Naive thymus-derived CD4-positive, alpha-beta T cell (primary cell): ENCODE measurements at regions not wholly inside any gene's neighbourhood (a gene's known extent, or its start where the extent isn't known, plus 50 kb on each side); places are given as distances from the start of the nearest gene placed in this dataset.

Experiments
- ATAC-seq: fragments of 150-1000 bp; cut with Tn5 transposase; 2 replicates; pipeline ENCODE4 v1.10.0; 2021; ENCODE audit warnings: mild to moderate bottlenecking, moderate library complexity
- CTCF ChIA-PET: fragments of 350-600 bp; sonication (Branson Sonifier 250); formaldehyde crosslinking; loops from one replicate; lab custom pipeline; 2021; ENCODE audit warnings: antibody characterized with exemption; lab: Charles Lee
- POLR2A ChIA-PET: fragments of 350-600 bp; sonication (Branson Sonifier 250); formaldehyde crosslinking; loops from one replicate; lab custom pipeline; 2021; ENCODE audit warnings: antibody characterized with exemption, inconsistent platforms; lab: Charles Lee
- DNase-seq, 9 donors: peaks; one replicate each; pipeline versions ENCODE4 v3.0.0 to v3.0.0-alpha.2; 2020 to 2022; ENCODE audit warnings: mixed read lengths in 1 of 9
- H3K27ac ChIP-seq: one replicate; pipeline ENCODE4 v1.7.0; 2013; ENCODE audit warnings: mild to moderate bottlenecking, low read depth, low read length, moderate library complexity
- H3K27me3 ChIP-seq, 2 donors: one replicate each; pipeline ENCODE4 v1.7.0; 2013; ENCODE audit warnings: low read length in 2 of 2, mild to moderate bottlenecking in 2 of 2, moderate library complexity in 2 of 2; ENCODE audit not compliant: control insufficient read depth in 2 of 2, insufficient read depth in 2 of 2
- H3K36me3 ChIP-seq, 3 experiments: 1 replicate in 2 of 3; 2 replicates in 1 of 3; pipeline ENCODE4 v1.7.0; 2013; ENCODE audit warnings: low read length in 3 of 3, mild to moderate bottlenecking in 3 of 3, moderate library complexity in 1 of 3; ENCODE audit not compliant: insufficient read depth in 3 of 3, control insufficient read depth in 2 of 3
- H3K4me1 ChIP-seq, 2 donors: one replicate each; pipeline ENCODE4 v1.7.0; 2013; ENCODE audit warnings: low read length in 2 of 2, mild to moderate bottlenecking in 2 of 2, moderate library complexity in 1 of 2; ENCODE audit not compliant: control insufficient read depth in 2 of 2, insufficient read depth in 2 of 2
- H3K4me3 ChIP-seq: 2 replicates; pipeline ENCODE4 v1.7.0; 2013; ENCODE audit warnings: mild to moderate bottlenecking, low read length
- H3K9me3 ChIP-seq, 3 experiments: 1 replicate in 2 of 3; 2 replicates in 1 of 3; pipeline ENCODE4 v1.7.0; 2013; ENCODE audit warnings: low read length in 3 of 3; ENCODE audit not compliant: control insufficient read depth in 2 of 3
- H3K27ac Mint-ChIP-seq, 9 donors: one replicate each; pipeline ENCODE4 v1.8.0; 2020 to 2022; ENCODE audit warnings: mixed read lengths in 9 of 9, mild to moderate bottlenecking in 8 of 9, moderate library complexity in 5 of 9, inconsistent platforms in 2 of 9
- H3K27me3 Mint-ChIP-seq, 5 donors: one replicate each; pipeline ENCODE4 v1.8.0; 2021 to 2022; ENCODE audit warnings: mixed read lengths in 5 of 5, mild to moderate bottlenecking in 1 of 5
- H3K36me3 Mint-ChIP-seq, 5 donors: one replicate each; pipeline ENCODE4 v1.8.0; 2020 to 2022; ENCODE audit warnings: mixed read lengths in 5 of 5, mild to moderate bottlenecking in 3 of 5, inconsistent platforms in 1 of 5
- H3K4me1 Mint-ChIP-seq, 7 donors: one replicate each; pipeline ENCODE4 v1.8.0; 2020 to 2022; ENCODE audit warnings: mixed read lengths in 7 of 7, mild to moderate bottlenecking in 3 of 7, inconsistent platforms in 1 of 7
- H3K4me3 Mint-ChIP-seq, 10 donors: one replicate each; pipeline ENCODE4 v1.8.0; 2020 to 2022; ENCODE audit warnings: mild to moderate bottlenecking in 10 of 10, mixed read lengths in 10 of 10, moderate library complexity in 6 of 10, inconsistent platforms in 2 of 10
- H3K9me3 Mint-ChIP-seq, 11 donors: one replicate each; pipeline ENCODE4 v1.8.0; 2020 to 2022; ENCODE audit warnings: mixed read lengths in 11 of 11, mild to moderate bottlenecking in 4 of 11, inconsistent platforms in 1 of 11, moderate library complexity in 1 of 11
- intact Hi-C, 2 donors: fragments of 100-400 bp; cut with micrococcal nuclease; formaldehyde crosslinking; loops; one replicate each; pipeline ENCODE4 v1.15.1; 2023

DNA sequence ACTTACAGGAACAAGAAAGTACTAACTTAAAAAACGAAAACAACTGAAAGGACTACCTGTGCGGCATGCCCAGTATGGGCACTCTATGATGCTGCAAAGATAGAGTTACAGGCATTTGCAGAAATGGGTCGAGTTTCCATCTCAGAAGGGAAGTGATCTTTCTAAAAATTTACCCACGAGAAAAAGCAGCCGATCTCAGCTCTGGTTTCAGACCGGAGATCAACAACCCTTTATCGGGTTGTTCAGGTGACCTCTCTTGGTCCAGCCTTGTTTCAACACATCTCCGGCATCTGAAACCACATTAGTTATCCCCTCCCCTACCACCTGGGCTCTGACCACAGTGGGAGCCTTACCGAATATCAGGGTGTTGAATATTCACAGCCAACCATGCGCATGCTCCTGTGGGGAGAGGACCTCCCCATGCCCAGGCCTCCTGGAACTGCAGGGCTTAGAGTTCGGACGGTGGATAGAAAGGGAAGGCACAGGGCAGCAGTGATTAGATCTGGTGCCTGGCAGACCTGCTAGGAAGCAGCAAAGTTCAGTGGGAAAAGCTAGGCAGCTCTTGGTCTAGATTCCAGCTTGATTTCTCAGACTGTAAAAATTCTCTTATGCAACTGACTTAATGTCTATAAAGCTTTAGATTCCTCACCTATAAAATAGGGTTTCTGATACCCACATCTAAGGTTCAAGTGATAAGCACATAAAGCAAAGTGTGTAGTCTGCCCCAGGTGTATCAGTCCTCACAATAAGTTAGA lies 906.0 kb downstream of the VRK1 start:
- peaks cover 50 to 87% (median 85%) of the 10 kb centered on the region in 7 donors for H3K4me1 Mint-ChIP-seq
- H3K4me3 Mint-ChIP-seq: peak overlapping the region; percentile 60 to 82 (median 76)
- Histone ChIP-seq H3K4me1 (peaks cover 63 to 77% of the 10 kb centered on the region in 2 donors), H3K9me3 (peaks cover 0 to 5% (median 0%) of the 10 kb centered on the region in 3 experiments), H3K4me3 (peak overlapping the region; percentile 15), H3K27ac (peak overlapping the region; percentile 4), H3K36me3 (no peaks in the 10 kb centered on the region), H3K27me3 (no peaks in the 10 kb centered on the region)
- H3K9me3 Mint-ChIP-seq: peaks cover 5 to 23% (median 7%) of the 10 kb centered on the region in 11 donors
- ChIA-PET POLR2A (interaction anchor here (0.6 to 1.3 kb wide), 3 partner anchors 102 to 813 kb away, joined by 3 to 4 read pairs (median 3); no protein-coding TSS in a partner anchor), CTCF (interaction anchor here (0.6 kb wide), 1 partner anchor 1570 kb away, joined by 3 read pairs; no protein-coding TSS in a partner anchor)
- peak in 4 of 9 donors; percentile 48 to 73 (median 62) for DNase-seq
- peak overlapping the region; percentile 63 to 96 (median 92) for H3K27ac Mint-ChIP-seq
- H3K27me3 Mint-ChIP-seq: no peaks in the 10 kb centered on the region
- peaks cover 0 to 37% (median 4%) of the 10 kb centered on the region in 5 donors for H3K36me3 Mint-ChIP-seq
- intact Hi-C loops: loop anchor here in 1 of 2 donors (5.0 to 10.0 kb wide), 3 partner anchors 84 to 432 kb away; no protein-coding TSS in a partner anchor
- peak; percentile 59 for ATAC-seq

DNA sequence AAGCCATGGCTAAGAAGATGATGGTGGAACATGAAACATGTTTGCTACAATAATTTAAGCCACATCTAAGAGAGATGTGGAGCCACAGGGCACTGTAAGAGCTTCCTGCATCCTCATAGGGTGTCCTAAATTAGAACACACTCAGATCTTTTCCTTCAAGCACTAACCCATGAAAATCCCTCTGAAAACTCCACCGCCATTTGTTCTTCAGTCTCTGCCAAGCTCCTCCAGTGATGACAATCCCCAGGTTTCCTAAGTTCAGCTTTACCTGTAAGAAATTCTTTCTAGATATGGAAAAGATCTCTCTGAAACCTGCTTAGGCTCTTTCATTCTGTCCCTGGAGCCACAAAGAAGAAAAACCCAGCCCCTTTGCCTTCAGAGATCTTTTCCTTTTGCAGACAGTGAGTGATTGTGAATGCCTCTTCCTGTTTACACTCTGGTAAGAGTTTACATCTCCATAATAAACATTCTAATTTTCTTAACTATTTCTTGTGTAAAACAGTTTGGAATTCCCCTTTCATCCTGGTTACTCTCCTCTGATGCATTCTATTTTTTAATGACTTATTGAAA lies 907.2 kb downstream of the VRK1 start:
- Histone ChIP-seq H3K27ac (no peak overlapping the region), H3K36me3 (no peaks in the 10 kb centered on the region), H3K4me1 (peaks cover 76 to 78% of the 10 kb centered on the region in 2 donors), H3K9me3 (peaks cover 0 to 5% (median 0%) of the 10 kb centered on the region in 3 experiments), H3K4me3 (peak overlapping the region; percentile 15), H3K27me3 (no peaks in the 10 kb centered on the region)
- peaks cover 58 to 88% (median 87%) of the 10 kb centered on the region in 7 donors for H3K4me1 Mint-ChIP-seq
- no peak for ATAC-seq
- CTCF ChIA-PET: interaction anchor here (0.8 kb wide), 1 partner anchor 20 kb away, joined by 3 read pairs; no protein-coding TSS in a partner anchor
- H3K36me3 Mint-ChIP-seq: peaks cover 0 to 30% (median 4%) of the 10 kb centered on the region in 5 donors
- intact Hi-C loops: loop anchor here in 1 of 2 donors (2.0 to 10.0 kb wide), 4 partner anchors 20 to 430 kb away; no protein-coding TSS in a partner anchor
- H3K4me3 Mint-ChIP-seq: peak overlapping the region; percentile 20 to 82 (median 66)
- no peaks in the 10 kb centered on the region for H3K27me3 Mint-ChIP-seq
- POLR2A ChIA-PET: interaction anchor here (0.8 to 1.4 kb wide), 4 partner anchors 9 to 274 kb away, joined by 3 to 4 read pairs (median 3); no protein-coding TSS in a partner anchor
- DNase-seq: peak in 2 of 9 donors; percentile 26
- H3K9me3 Mint-ChIP-seq: peaks cover 0 to 16% (median 6%) of the 10 kb centered on the region in 11 donors
- H3K27ac Mint-ChIP-seq: peak overlapping the region; percentile 75 to 96 (median 88)

DNA sequence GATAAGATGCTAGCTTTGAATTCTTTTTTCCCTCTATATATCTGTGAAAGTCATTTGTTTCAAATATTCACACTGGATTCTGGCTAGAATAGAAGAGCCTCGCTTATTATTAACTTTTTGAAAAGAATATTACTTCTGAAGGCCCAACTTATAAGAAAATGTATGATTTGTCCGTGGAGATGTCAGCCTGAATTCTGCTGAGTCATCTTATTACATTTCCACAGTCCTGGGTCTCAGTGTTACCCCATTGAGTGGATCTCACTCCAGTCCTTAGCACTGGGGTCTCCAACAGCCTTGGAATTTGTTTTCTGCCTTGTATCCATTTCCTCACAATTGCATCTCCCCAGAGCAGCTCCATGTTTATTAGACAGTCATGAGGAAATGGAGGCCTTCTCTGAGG lies 907.9 kb downstream of the VRK1 start:
- Histone ChIP-seq H3K36me3 (no peaks in the 10 kb centered on the region), H3K4me3 (no peak overlapping the region), H3K27ac (no peak overlapping the region), H3K4me1 (peaks cover 83 to 86% of the 10 kb centered on the region in 2 donors), H3K9me3 (peaks cover 0 to 5% (median 0%) of the 10 kb centered on the region in 3 experiments), H3K27me3 (no peaks in the 10 kb centered on the region)
- CTCF ChIA-PET: no interaction called here
- peaks cover 62 to 95% (median 94%) of the 10 kb centered on the region in 7 donors for H3K4me1 Mint-ChIP-seq
- peaks cover 0 to 26% (median 4%) of the 10 kb centered on the region in 5 donors for H3K36me3 Mint-ChIP-seq
- POLR2A ChIA-PET: interaction anchor here (0.8 to 1.4 kb wide), 2 partner anchors 8 to 19 kb away, joined by 3 read pairs; no protein-coding TSS in a partner anchor
- no peaks in the 10 kb centered on the region for H3K27me3 Mint-ChIP-seq
- intact Hi-C loops: loop anchor here (2.0 to 10.0 kb wide), 8 partner anchors 20 to 430 kb away; no protein-coding TSS in a partner anchor
- peaks cover 0 to 16% (median 6%) of the 10 kb centered on the region in 11 donors for H3K9me3 Mint-ChIP-seq
- no peak for ATAC-seq
- peak overlapping the region; percentile 15 to 96 (median 82) for H3K27ac Mint-ChIP-seq
- DNase-seq: no peak
- peak overlapping the region in 4 of 10 donors; percentile 42 to 82 (median 62) for H3K4me3 Mint-ChIP-seq

DNA sequence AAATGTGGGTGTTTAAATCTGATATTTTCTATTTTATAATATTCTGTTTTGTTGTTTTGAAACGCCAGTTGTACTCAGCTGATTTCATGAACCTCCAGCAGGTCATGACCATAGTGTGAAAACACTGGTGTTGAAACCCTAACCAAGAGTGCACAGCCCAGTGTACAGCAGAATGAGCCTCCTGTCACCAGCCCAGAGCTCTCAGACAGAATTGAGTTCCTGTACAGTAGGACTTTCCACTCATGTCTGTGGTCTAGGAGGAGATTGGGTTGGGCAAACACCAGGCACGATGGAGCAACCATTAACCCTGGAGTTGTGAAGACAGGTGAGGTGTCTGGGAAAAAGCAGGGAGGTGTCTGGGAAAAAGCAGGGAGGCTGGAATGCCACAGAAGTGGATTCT lies 908.8 kb downstream of the VRK1 start:
- POLR2A ChIA-PET: interaction anchor here (1.1 to 1.4 kb wide), 3 partner anchors 13 to 272 kb away, joined by 3 read pairs; no protein-coding TSS in a partner anchor

DNA sequence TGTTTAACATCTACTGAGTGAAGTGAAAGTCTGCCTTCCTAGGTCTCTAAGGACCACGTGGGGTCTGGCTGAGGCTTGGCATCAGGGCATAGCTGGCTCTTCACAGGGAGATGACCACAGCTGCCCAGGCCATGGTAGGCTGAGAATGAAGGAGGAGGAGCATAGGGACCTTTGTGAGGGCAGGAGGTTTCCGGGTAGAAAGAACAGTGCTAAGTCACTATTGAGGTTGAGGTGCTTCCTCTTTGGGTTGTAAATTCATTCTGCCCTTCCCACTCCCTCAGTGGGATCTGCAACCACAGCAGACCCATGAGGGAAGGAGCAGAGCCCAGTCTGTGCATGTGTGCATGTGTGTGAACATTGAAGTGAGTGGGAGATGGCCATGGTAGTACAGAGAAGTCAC lies 909.6 kb downstream of the VRK1 start:
- no peaks in the 10 kb centered on the region for H3K27me3 Mint-ChIP-seq
- Histone ChIP-seq H3K36me3 (no peaks in the 10 kb centered on the region), H3K27me3 (no peaks in the 10 kb centered on the region), H3K9me3 (peaks cover 0 to 5% (median 0%) of the 10 kb centered on the region in 3 experiments), H3K4me1 (peaks cover 88 to 92% of the 10 kb centered on the region in 2 donors), H3K4me3 (peak overlapping the region; percentile 7), H3K27ac (no peak overlapping the region)
- peak overlapping the region; percentile 26 to 96 (median 87) for H3K27ac Mint-ChIP-seq
- CTCF ChIA-PET: no interaction called here
- peaks cover 72 to 100% (median 100%) of the 10 kb centered on the region in 7 donors for H3K4me1 Mint-ChIP-seq
- intact Hi-C loops: loop anchor here (1.0 to 10.0 kb wide), 9 partner anchors 70 to 428 kb away; no protein-coding TSS in a partner anchor
- no peak for DNase-seq
- peaks cover 0 to 16% (median 6%) of the 10 kb centered on the region in 11 donors for H3K9me3 Mint-ChIP-seq
- peak; percentile 28 for ATAC-seq
- peaks cover 0 to 21% (median 4%) of the 10 kb centered on the region in 5 donors for H3K36me3 Mint-ChIP-seq
- POLR2A ChIA-PET: interaction anchor here (0.6 to 4.4 kb wide), 6 partner anchors 10 to 1565 kb away, joined by 3 to 33 read pairs (median 3); partner anchors contain the start of gene BCL11B
- H3K4me3 Mint-ChIP-seq: peak overlapping the region in 9 of 10 donors; percentile 42 to 84 (median 64)

More for the DNA sequence above, 908.8 kb downstream of the VRK1 start:
- Histone ChIP-seq H3K9me3 (peaks cover 0 to 5% (median 0%) of the 10 kb centered on the region in 3 experiments), H3K36me3 (no peaks in the 10 kb centered on the region), H3K4me3 (no peak overlapping the region), H3K27me3 (no peaks in the 10 kb centered on the region), H3K4me1 (peaks cover 91 to 93% of the 10 kb centered on the region in 2 donors), H3K27ac (peak overlapping the region; percentile 3)
- Mint-ChIP-seq H3K4me1 (peaks cover 69 to 99% (median 97%) of the 10 kb centered on the region in 7 donors), H3K4me3 (peak overlapping the region in 6 of 10 donors; percentile 19 to 64 (median 40)), H3K9me3 (peaks cover 0 to 16% (median 6%) of the 10 kb centered on the region in 11 donors), H3K27ac (peak overlapping the region in 5 of 9 donors; percentile 47 to 96 (median 87)), H3K27me3 (no peaks in the 10 kb centered on the region), H3K36me3 (peaks cover 0 to 21% (median 4%) of the 10 kb centered on the region in 5 donors)
- ATAC-seq (peak; percentile 54), DNase-seq (no peak)
- CTCF ChIA-PET: interaction anchor here (0.6 kb wide), 1 partner anchor 463 kb away, joined by 3 read pairs; no protein-coding TSS in a partner anchor
- intact Hi-C loops: loop anchor here (2.0 to 10.0 kb wide), 8 partner anchors 19 to 429 kb away; no protein-coding TSS in a partner anchor
